HEK293T (cell line): ENCODE measurements at regions not wholly inside any gene's neighbourhood (a gene's known extent, or its start where the extent isn't known, plus 50 kb on each side); places are given as distances from the start of the nearest gene placed in this dataset.

Source experiments
- CTCF ChIA-PET: fragments of 350-600 bp; formaldehyde crosslinking; extraction: SDS; loops from one replicate; lab custom pipeline; 2021; ENCODE audit warnings: antibody characterized with exemption, inconsistent platforms; lab: Yijun Ruan, JAX
- POLR2A ChIA-PET: fragments of 350-600 bp; formaldehyde crosslinking; extraction: SDS; loops from one replicate; lab custom pipeline; 2020; ENCODE audit warnings: antibody characterized with exemption, inconsistent platforms; lab: Yijun Ruan, JAX
- DNase-seq: peaks from one replicate; pipeline ENCODE4 v3.0.0; 2012; ENCODE audit warnings: mixed read lengths; ENCODE audit errors: extremely low spot score
- ARNT ChIP-seq: fragments of 450-650 bp; IDR thresholded peaks from 2 replicates; pipeline ENCODE4 v1.6.1; 2017; ENCODE audit warnings: mild to moderate bottlenecking
- BHLHE40 ChIP-seq: fragments of 450-650 bp; IDR thresholded peaks from 2 replicates; pipeline ENCODE4 v1.6.1; 2016; ENCODE audit warnings: mild to moderate bottlenecking, moderate library complexity, borderline replicate concordance
- CTBP1 ChIP-seq: fragments of 450-650 bp; IDR thresholded peaks from 2 replicates; pipeline ENCODE4 v1.6.1; 2016; ENCODE audit warnings: borderline replicate concordance
- ELF4 ChIP-seq: fragments of 450-650 bp; IDR thresholded peaks from 2 replicates; pipeline ENCODE4 v1.6.1; 2017; ENCODE audit warnings: antibody characterized with exemption
- FOXA1 ChIP-seq: fragments of 450-650 bp; IDR thresholded peaks from 2 replicates; pipeline ENCODE4 v1.6.1; 2016; ENCODE audit warnings: mild to moderate bottlenecking
- FOXK2 ChIP-seq: fragments of 450-650 bp; IDR thresholded peaks from 2 replicates; pipeline ENCODE4 v1.6.1; 2016; ENCODE audit warnings: mild to moderate bottlenecking
- FOXM1 ChIP-seq: fragments of 450-650 bp; IDR thresholded peaks from 2 replicates; pipeline ENCODE4 v1.6.1; 2017; ENCODE audit warnings: mild to moderate bottlenecking, borderline replicate concordance
- HDGF ChIP-seq: fragments of 450-650 bp; IDR thresholded peaks from 2 replicates; pipeline ENCODE4 v1.6.1; 2017; ENCODE audit warnings: antibody characterized with exemption, borderline replicate concordance
- L3MBTL2 ChIP-seq: fragments of 450-650 bp; conservative IDR thresholded peaks from 2 replicates; pipeline ENCODE4 v1.6.1; 2016; ENCODE audit warnings: mild to moderate bottlenecking
- LEF1 ChIP-seq: fragments of 450-650 bp; IDR thresholded peaks from 2 replicates; pipeline ENCODE4 v1.6.1; 2017; ENCODE audit warnings: mild to moderate bottlenecking, borderline replicate concordance
- NFRKB ChIP-seq: fragments of 450-650 bp; IDR thresholded peaks from 2 replicates; pipeline ENCODE4 v1.6.1; 2016; ENCODE audit warnings: mild to moderate bottlenecking, moderate library complexity
- PKNOX1 ChIP-seq: fragments of 450-650 bp; IDR thresholded peaks from 2 replicates; pipeline ENCODE4 v1.6.1; 2016
- SP1 ChIP-seq: fragments of 450-650 bp; IDR thresholded peaks from 2 replicates; pipeline ENCODE4 v1.6.1; 2017
- SUZ12 ChIP-seq: fragments of 450-650 bp; IDR thresholded peaks from 2 replicates; pipeline ENCODE4 v1.6.1; 2016; ENCODE audit warnings: mild to moderate bottlenecking
- TARDBP ChIP-seq: fragments of 450-650 bp; IDR thresholded peaks from 2 replicates; pipeline ENCODE4 v1.6.1; 2016
- ZNF384 ChIP-seq: fragments of 450-650 bp; IDR thresholded peaks from 2 replicates; pipeline ENCODE4 v1.6.1; 2016

- POLR2A ChIA-PET: no interaction called here
- CTCF ChIA-PET: no interaction called here
- no peak for DNase-seq
- TF ChIP-seq TARDBP (no peak), CTBP1 (no peak), LEF1 (no peak), L3MBTL2 (no peak), HDGF (no peak), ARNT (no peak), FOXM1 (no peak), SP1 (no peak), NFRKB (no peak), FOXK2 (no peak), ELF4 (no peak), FOXA1 (no peak)
Observed at GRCh38 chr20:60762386-60762785, 489.7 kb upstream of the CDH4 start.

GRCh38 chr20:60764328-60764727 lies 487.7 kb upstream of the CDH4 start:
- TF ChIP-seq FOXM1 (no peak), CTBP1 (no peak), BHLHE40 (no peak), NFRKB (no peak), HDGF (no peak), FOXA1 (no peak), ZNF384 (no peak), SP1 (no peak)
- DNase-seq: no peak
- CTCF ChIA-PET: no interaction called here
- POLR2A ChIA-PET: no interaction called here

GRCh38 chr20:60764771-60765170 lies 487.3 kb upstream of the CDH4 start:
- ChIA-PET CTCF (no interaction called here), POLR2A (no interaction called here)
- DNase-seq: no peak
- TF ChIP-seq SUZ12: no peak

GRCh38 chr20:60765821-60766403 lies 486.1 kb upstream of the CDH4 start:
- DNase-seq: no peak
- ChIA-PET POLR2A (no interaction called here), CTCF (no interaction called here)
- TF ChIP-seq SUZ12 (no peak), FOXM1 (no peak), TARDBP (no peak), SP1 (no peak), FOXK2 (no peak), ZNF384 (no peak), CTBP1 (no peak), NFRKB (no peak)

GRCh38 chr20:60768216-60768615 lies 483.8 kb upstream of the CDH4 start:
- ChIA-PET POLR2A (no interaction called here), CTCF (no interaction called here)
- no peak for TF ChIP-seq FOXA1
- no peak for TF ChIP-seq L3MBTL2
- DNase-seq: no peak

GRCh38 chr20:60780388-60781025 lies 471.6 kb upstream of the CDH4 start:
- no peak for DNase-seq
- ChIA-PET POLR2A (no interaction called here), CTCF (no interaction called here)
- TF ChIP-seq ELF4 (no peak), ZNF384 (no peak), FOXK2 (no peak), ARNT (no peak), L3MBTL2 (no peak)

- DNase-seq: no peak
- POLR2A ChIA-PET: no interaction called here
- CTCF ChIA-PET: no interaction called here
- TF ChIP-seq ELF4: no peak
- TF ChIP-seq LEF1: no peak
- no peak for TF ChIP-seq PKNOX1
- no peak for TF ChIP-seq FOXM1
- TF ChIP-seq FOXA1: no peak
- no peak for TF ChIP-seq L3MBTL2
- no peak for TF ChIP-seq TARDBP
- no peak for TF ChIP-seq HDGF
- no peak for TF ChIP-seq NFRKB
- TF ChIP-seq BHLHE40: no peak
- no peak for TF ChIP-seq SUZ12
Observed at GRCh38 chr20:60782959-60783625, 469.0 kb upstream of the CDH4 start.

GRCh38 chr20:60785301-60785700 lies 466.8 kb upstream of the CDH4 start:
- CTCF ChIA-PET: no interaction called here
- POLR2A ChIA-PET: no interaction called here
- no peak for DNase-seq
- TF ChIP-seq ARNT (no peak), PKNOX1 (no peak), FOXK2 (no peak), ELF4 (no peak), FOXA1 (no peak), HDGF (no peak), NFRKB (no peak), TARDBP (no peak), SP1 (no peak), FOXM1 (no peak), L3MBTL2 (no peak)
